ENCODE measurements at regions not wholly inside any gene's neighbourhood (a gene's known extent, or its start where the extent isn't known, plus 50 kb on each side); places are given as distances from the start of the nearest gene placed in this dataset.

DNA sequence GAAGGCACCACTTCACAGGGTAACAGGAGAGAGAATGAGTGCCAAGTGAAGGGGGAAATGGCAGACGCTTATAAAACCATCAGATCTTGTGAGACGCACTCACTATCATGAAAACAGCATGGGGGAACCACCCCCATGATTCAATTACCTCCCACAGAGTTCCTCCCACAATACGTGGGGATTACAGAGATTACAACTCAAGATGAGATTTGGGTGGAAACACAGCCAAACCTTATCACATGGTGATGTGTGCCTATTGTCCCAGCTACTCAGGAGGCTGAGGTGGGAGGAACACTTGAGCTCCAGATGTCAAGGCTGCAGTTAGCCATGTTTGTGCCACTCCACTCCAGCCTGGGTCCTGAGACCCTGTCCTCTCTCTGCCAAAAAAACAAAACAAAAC lies 56.0 kb upstream of the DSCAM start:
- TF ChIP-seq, protein P1, sequence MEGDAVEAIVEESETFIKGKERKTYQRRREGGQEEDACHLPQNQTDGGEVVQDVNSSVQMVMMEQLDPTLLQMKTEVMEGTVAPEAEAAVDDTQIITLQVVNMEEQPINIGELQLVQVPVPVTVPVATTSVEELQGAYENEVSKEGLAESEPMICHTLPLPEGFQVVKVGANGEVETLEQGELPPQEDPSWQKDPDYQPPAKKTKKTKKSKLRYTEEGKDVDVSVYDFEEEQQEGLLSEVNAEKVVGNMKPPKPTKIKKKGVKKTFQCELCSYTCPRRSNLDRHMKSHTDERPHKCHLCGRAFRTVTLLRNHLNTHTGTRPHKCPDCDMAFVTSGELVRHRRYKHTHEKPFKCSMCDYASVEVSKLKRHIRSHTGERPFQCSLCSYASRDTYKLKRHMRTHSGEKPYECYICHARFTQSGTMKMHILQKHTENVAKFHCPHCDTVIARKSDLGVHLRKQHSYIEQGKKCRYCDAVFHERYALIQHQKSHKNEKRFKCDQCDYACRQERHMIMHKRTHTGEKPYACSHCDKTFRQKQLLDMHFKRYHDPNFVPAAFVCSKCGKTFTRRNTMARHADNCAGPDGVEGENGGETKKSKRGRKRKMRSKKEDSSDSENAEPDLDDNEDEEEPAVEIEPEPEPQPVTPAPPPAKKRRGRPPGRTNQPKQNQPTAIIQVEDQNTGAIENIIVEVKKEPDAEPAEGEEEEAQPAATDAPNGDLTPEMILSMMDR (IDR thresholded peaks at IDR 0.05): no peak
- TF ChIP-seq POLR2A (IDR thresholded peaks at IDR 0.05): no peak

All from Peyer's patch (tissue), 4 donors.